K562 (cell line): ENCODE measurements at regions not wholly inside any gene's neighbourhood (a gene's known extent, or its start where the extent isn't known, plus 50 kb on each side); places are given as distances from the start of the nearest gene placed in this dataset.

Experiments used
- ATAC-seq: fragments of 200-7000 bp; cut with Tn5 transposase; 3 replicates; pipeline ENCODE4 v1.9.1; 2020; ENCODE audit warnings: moderate library complexity
- BruUV-seq: library from RNA; stranded (reverse); fragments of 400-500 nt; replicated peaks from 2 replicates; lab custom pipeline; 2021; lab: Mats Ljungman, UMichigan
- CTCF ChIA-PET: fragments of 300-600 bp; formaldehyde crosslinking; extraction: SDS; loops from one replicate; lab custom pipeline; 2021; ENCODE audit warnings: low intra/inter-chr PET ratio; lab: Yijun Ruan, JAX
- POLR2A ChIA-PET: fragments of 300-600, 350-650 bp; sonication (Branson Sonifier 250); formaldehyde crosslinking; extraction: SDS; loops from one replicate; lab custom pipeline; 2021; ENCODE audit warnings: antibody characterized with exemption, inconsistent platforms; lab: Yijun Ruan, JAX
- DNase-seq, 4 experiments: peaks; one replicate each; pipeline versions ENCODE4 v3.0.0 to v3.0.0-alpha.2; 2011 to 2018; ENCODE audit warnings: low spot score in 3 of 4, mixed read lengths in 3 of 4; ENCODE audit errors: extremely low read depth in 1 of 4
- FAIRE-seq: peaks from 2 replicates; lab custom pipeline; 2011; peaks lifted over from hg19 to GRCh38; lab: Jason Lieb, UNC
- H2AFZ ChIP-seq: 2 replicates; pipeline ENCODE4 v1.6.0; 2011; ENCODE audit warnings: low read depth, low read length, control low read depth, inconsistent platforms
- H3K27ac ChIP-seq: fragments of 200-600 bp; 3 replicates; pipeline ENCODE4 v1.8.0; 2011; ENCODE audit warnings: low read depth, mild to moderate bottlenecking, control low read depth, inconsistent platforms, low read length, moderate library complexity, mixed read lengths; ENCODE audit errors: extremely low read depth
- H3K27me3 ChIP-seq, 2 experiments: fragments of 300-600 bp in 1 of 2; 2 replicates in 1 of 2; 3 replicates in 1 of 2; pipeline versions ENCODE4 v1.6.0 to v1.8.0; 2011; ENCODE audit warnings: inconsistent platforms in 2 of 2, low read length in 2 of 2, mild to moderate bottlenecking in 1 of 2, mixed read lengths in 1 of 2, moderate library complexity in 1 of 2; ENCODE audit not compliant: control insufficient read depth in 2 of 2, insufficient read depth in 2 of 2
- H3K36me3 ChIP-seq: fragments of 300-600 bp; 3 replicates; pipeline ENCODE4 v1.8.0; 2011; ENCODE audit warnings: mild to moderate bottlenecking, low read length, inconsistent platforms; ENCODE audit not compliant: control insufficient read depth, insufficient read depth
- H3K4me1 ChIP-seq, 2 experiments: fragments of 200-600 bp in 1 of 2; replicated peaks in 1 of 2; 2 replicates in 1 of 2; 3 replicates in 1 of 2; pipeline versions ENCODE4 v1.5.1 to v1.8.0; 2011; ENCODE audit warnings: inconsistent platforms in 2 of 2, low read length in 2 of 2, mild to moderate bottlenecking in 1 of 2, mixed read lengths in 1 of 2, moderate library complexity in 1 of 2; ENCODE audit not compliant: control insufficient read depth in 2 of 2, insufficient read depth in 2 of 2
- H3K4me2 ChIP-seq: 2 replicates; pipeline ENCODE4 v1.6.1; 2011; ENCODE audit warnings: low read length, control low read depth, inconsistent platforms, mixed read lengths; ENCODE audit not compliant: insufficient read depth
- H3K4me3 ChIP-seq: fragments of 200-600 bp; sonication (generic), shearing (Covaris generic); 2 replicates; pipeline ENCODE4 v1.5.1; 2016; ENCODE audit warnings: control low read depth, inconsistent platforms
- H3K79me2 ChIP-seq: fragments of 200-600 bp; 3 replicates; pipeline ENCODE4 v1.8.0; 2011; ENCODE audit warnings: low read length, inconsistent platforms; ENCODE audit not compliant: control insufficient read depth, insufficient read depth
- H3K9ac ChIP-seq, 2 experiments: 2 replicates each; pipeline versions ENCODE4 v1.6.0 to v1.6.1; 2011; ENCODE audit warnings: low read depth in 2 of 2, low read length in 2 of 2, control low read depth in 1 of 2, inconsistent platforms in 1 of 2, mild to moderate bottlenecking in 1 of 2, mixed read lengths in 1 of 2; ENCODE audit not compliant: insufficient read depth in 1 of 2
- H3K9me1 ChIP-seq: one replicate; pipeline ENCODE4 v1.6.0; 2011; ENCODE audit warnings: inconsistent platforms, mild to moderate bottlenecking, low read length, moderate library complexity; ENCODE audit not compliant: control insufficient read depth, insufficient read depth
- H3K9me3 ChIP-seq: replicated peaks from 2 replicates; pipeline ENCODE4 v1.5.1; 2011; ENCODE audit warnings: low read depth, low read length, inconsistent platforms; ENCODE audit not compliant: control insufficient read depth, insufficient read depth
- H4K20me1 ChIP-seq: replicated peaks from 2 replicates; pipeline ENCODE4 v1.6.1; 2011; ENCODE audit warnings: low read length, inconsistent platforms, mixed read lengths; ENCODE audit not compliant: control insufficient read depth, insufficient read depth
- KDM1A ChIP-seq, 2 experiments: fragments of 450-650 bp; IDR thresholded peaks; 2 replicates each; pipeline ENCODE4 v1.6.1; 2016; ENCODE audit warnings: mild to moderate bottlenecking in 2 of 2
- NUFIP1 ChIP-seq: fragments of 450-650 bp; IDR thresholded peaks from 2 replicates; pipeline ENCODE4 v1.6.1; 2018; ENCODE audit not compliant: partially characterized antibody
- PTTG1 ChIP-seq: fragments of 450-650 bp; IDR thresholded peaks from 2 replicates; pipeline ENCODE4 v1.6.1; 2016; ENCODE audit warnings: low read depth, mild to moderate bottlenecking, missing genetic modification characterization, missing compliant biosample characterization
- U2AF2 ChIP-seq: fragments of 200-400 bp; formaldehyde crosslinking; optimal IDR thresholded peaks from 2 replicates; pipeline ENCODE3; 2017; ENCODE audit warnings: low read depth, mild to moderate bottlenecking, low read length
- ZBTB17 ChIP-seq: fragments of 450-650 bp; formaldehyde crosslinking; IDR thresholded peaks from 2 replicates; pipeline ENCODE4 v1.4.0; 2020; ENCODE audit warnings: mild to moderate bottlenecking
- WGBS: fragments of 100-300 bp; shearing (Covaris generic); methylation state at CpG from one replicate; pipeline ENCODE4 v1.1.6; 2016; ENCODE audit warnings: low coverage, mixed read lengths; ENCODE audit not compliant: insufficient coverage; ENCODE audit errors: missing lambda C conversion rate; 5-methylcytosine and 5-hydroxymethylcytosine counted together
- in situ Hi-C: fragments of 300-500 bp; cut with MboI; formaldehyde crosslinking; loops from 4 replicates; pipeline ENCODE4 v1.15.0; 2018; ENCODE audit warnings: inconsistent platforms, mixed read lengths
- intact Hi-C: fragments of 100-400 bp; cut with micrococcal nuclease; formaldehyde crosslinking; loops from 2 replicates; pipeline ENCODE4 v1.14.2; 2022

DNA sequence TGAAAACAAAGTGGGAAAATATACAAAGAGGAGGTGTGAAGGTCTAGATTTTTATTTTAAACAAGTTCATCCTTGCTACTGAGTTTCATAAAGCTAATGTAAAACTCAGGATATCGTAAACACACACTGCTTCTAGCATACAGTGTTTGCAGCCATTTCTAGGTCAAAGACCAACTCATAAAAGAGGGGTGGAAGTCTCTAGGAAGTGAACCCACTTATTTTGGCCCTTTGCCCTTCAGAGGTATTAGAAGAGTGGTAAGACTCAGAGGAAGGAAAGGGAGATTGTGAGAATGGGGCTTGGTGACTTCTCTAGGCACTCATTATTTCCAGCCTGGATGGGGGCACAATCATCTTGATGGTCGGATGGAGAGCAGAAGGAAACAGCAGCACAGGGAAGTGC, 91.2 kb downstream of the TNFSF18 start (continued):
- TF ChIP-seq PTTG1 (no peak), NUFIP1 (no peak), KDM1A (IDR thresholded peaks at IDR 0.05) (no peak)

DNA sequence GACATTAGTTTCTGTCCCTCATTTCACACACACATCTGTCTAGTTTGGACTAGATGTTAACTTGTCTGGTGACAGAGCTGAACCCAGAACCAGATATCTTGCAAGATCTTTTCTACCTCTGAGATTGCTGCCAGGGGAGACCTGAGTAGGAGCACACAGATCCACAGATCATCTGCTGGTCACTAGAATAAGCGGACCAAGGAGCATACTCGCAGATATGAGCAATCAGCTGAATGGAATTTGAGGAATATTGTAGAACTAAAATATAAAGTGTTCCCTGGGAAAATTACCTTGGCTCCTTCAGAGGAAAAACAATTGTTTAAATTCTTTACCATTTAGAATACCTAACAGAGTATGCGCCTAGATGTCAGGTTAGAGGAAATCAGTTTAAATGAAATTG, 90.7 kb downstream of the TNFSF18 start:
- no peaks in the 10 kb centered on the region for H3K36me3 ChIP-seq
- intact Hi-C loops: loop anchor here (10.0 kb wide), 1 partner anchor 245 kb away; the partner anchor contains the start of gene TNFSF4
- TF ChIP-seq ZBTB17 (CRISPR knock-in tag): peak; percentile 83
- no peak for TF ChIP-seq U2AF2
- TF ChIP-seq, all 486 proteins: peak for 1
- no peak overlapping the region for H3K27ac ChIP-seq
- no peak for DNase-seq
- ChIA-PET CTCF (no interaction called here), POLR2A (interaction anchor here (1.0 kb wide), 1 partner anchor 11 kb away, joined by 4 read pairs; no protein-coding TSS in a partner anchor)
- no peak overlapping the region; the same call in 1 of the 2 replicates for H2AFZ ChIP-seq
- H4K20me1 ChIP-seq: no peaks in the 10 kb centered on the region
- H3K9me1 ChIP-seq: no peaks in the 10 kb centered on the region
- in situ Hi-C loops: no loop called here
- 30% methylated on average over 3 of the region's 3 CpGs for WGBS
- no peak overlapping the region for H3K4me2 ChIP-seq
- H3K27me3 ChIP-seq: no peaks in the 10 kb centered on the region
- no peak overlapping the region for H3K4me3 ChIP-seq
- H3K9ac ChIP-seq: no peak overlapping the region
- BruUV-seq: no TSS peak
- no peak for ATAC-seq
- H3K4me1 ChIP-seq: no peaks in the 10 kb centered on the region
- no peaks in the 10 kb centered on the region for H3K9me3 ChIP-seq
- H3K79me2 ChIP-seq: no peaks in the 10 kb centered on the region
- FAIRE-seq: no peak
